GM23248 (cell line): ENCODE measurements at regions not wholly inside any gene's neighbourhood (a gene's known extent, or its start where the extent isn't known, plus 50 kb on each side); places are given as distances from the start of the nearest gene placed in this dataset.

ENCODE experiments used
- DNase-seq: peaks from one replicate; pipeline ENCODE4 v3.0.0-alpha.2; 2015
- H2AFZ ChIP-seq: fragments of 200-600 bp; sonication (generic); 2 replicates; pipeline ENCODE4 v1.6.1; 2016; ENCODE audit warnings: antibody characterized with exemption
- H3F3A ChIP-seq: fragments of 200-600 bp; sonication (generic); 2 replicates; pipeline ENCODE4 v1.6.1; 2016; ENCODE audit warnings: mild to moderate bottlenecking, antibody characterized with exemption, mixed run types; ENCODE audit not compliant: insufficient read depth
- H3K27ac ChIP-seq: fragments of 200-600 bp; sonication (generic); 2 replicates; pipeline ENCODE4 v1.5.1; 2016; ENCODE audit warnings: mild to moderate bottlenecking
- H3K27me3 ChIP-seq: fragments of 200-600 bp; sonication (generic); replicated peaks from 2 replicates; pipeline ENCODE4 v1.6.1; 2016; ENCODE audit warnings: mild to moderate bottlenecking; ENCODE audit not compliant: insufficient read depth
- H3K36me3 ChIP-seq: fragments of 200-600 bp; sonication (generic); 2 replicates; pipeline ENCODE4 v1.6.1; 2016; ENCODE audit warnings: low read depth, mild to moderate bottlenecking
- H3K4me1 ChIP-seq: fragments of 200-600 bp; sonication (generic); 2 replicates; pipeline ENCODE4 v1.6.1; 2016; ENCODE audit warnings: mild to moderate bottlenecking; ENCODE audit not compliant: insufficient read depth
- H3K4me2 ChIP-seq: fragments of 200-600 bp; sonication (generic); one replicate; pipeline ENCODE4 v1.6.1; 2016; ENCODE audit warnings: mild to moderate bottlenecking; ENCODE audit not compliant: unreplicated experiment
- H3K4me3 ChIP-seq: fragments of 200-600 bp; sonication (generic); 2 replicates; pipeline ENCODE4 v1.5.1; 2016; ENCODE audit warnings: mild to moderate bottlenecking
- H3K79me2 ChIP-seq: fragments of 200-600 bp; sonication (generic); 2 replicates; pipeline ENCODE4 v1.6.1; 2016; ENCODE audit warnings: mild to moderate bottlenecking; ENCODE audit not compliant: insufficient read depth
- H3K9ac ChIP-seq: fragments of 200-600 bp; sonication (generic); 2 replicates; pipeline ENCODE4 v1.6.1; 2016; ENCODE audit warnings: mild to moderate bottlenecking
- H3K9me2 ChIP-seq: fragments of 200-600 bp; sonication (generic); 2 replicates; pipeline ENCODE4 v1.6.1; 2016; ENCODE audit warnings: mixed run types, mild to moderate bottlenecking, moderate library complexity; ENCODE audit not compliant: insufficient read depth
- H3K9me3 ChIP-seq: fragments of 200-600 bp; sonication (generic); one replicate; pipeline ENCODE4 v1.6.1; 2017; ENCODE audit warnings: low read depth
- H4K20me1 ChIP-seq: fragments of 200-600 bp; sonication (generic); 2 replicates; pipeline ENCODE4 v1.6.0; 2016; ENCODE audit not compliant: insufficient read depth
- EZH2 ChIP-seq: fragments of 200-600 bp; sonication (generic); IDR thresholded peaks from 2 replicates; pipeline ENCODE4 v1.6.1; 2018; ENCODE audit warnings: antibody characterized with exemption, mild to moderate bottlenecking; ENCODE audit not compliant: insufficient read depth, poor library complexity, severe bottlenecking
- EZH2phosphoT487 ChIP-seq: fragments of 200-600 bp; sonication (generic); IDR thresholded peaks from 2 replicates; pipeline ENCODE4 v1.6.1; 2018; ENCODE audit warnings: antibody characterized with exemption, moderate library complexity, mild to moderate bottlenecking, low read depth; ENCODE audit not compliant: insufficient read depth
- WGBS, 2 experiments: methylation state at CpG; one replicate each; pipeline ENCODE4 v1.1.6; 2015 to 2017; ENCODE audit warnings: low lambda C conversion rate in 2 of 2, low coverage in 1 of 2; ENCODE audit errors: missing lambda C conversion rate in 2 of 2; 5-methylcytosine and 5-hydroxymethylcytosine counted together
- in situ Hi-C: fragments of 300-500 bp; cut with MboI; formaldehyde crosslinking; loops from 2 replicates; pipeline ENCODE4 v1.15.0; 2020

- no peak overlapping the region for H3K9ac ChIP-seq
- in situ Hi-C loops, result no loop called here
- H3K4me3 ChIP-seq, result no peak overlapping the region
- peaks cover 10% of the 10 kb centered on the region for H3K4me1 ChIP-seq
- H3K79me2 ChIP-seq, result no peaks in the 10 kb centered on the region
- H3K4me2 ChIP-seq, result no peak overlapping the region
- H4K20me1 ChIP-seq, result no peaks in the 10 kb centered on the region
- H3K27ac ChIP-seq, result no peak overlapping the region
- H3K36me3 ChIP-seq, result no peaks in the 10 kb centered on the region
- WGBS, 2 experiments, result 85 to 94% methylated on average over 7 of the region's 7 CpGs
- DNase-seq, result no peak
- H3F3A ChIP-seq, result no peaks in the 10 kb centered on the region
- no peaks in the 10 kb centered on the region for H3K27me3 ChIP-seq
- H2AFZ ChIP-seq, result no peak overlapping the region
- H3K9me2 ChIP-seq, result no peaks in the 10 kb centered on the region
- TF ChIP-seq EZH2 (no peak), EZH2phosphoT487 (no peak)
- no peaks in the 10 kb centered on the region for H3K9me3 ChIP-seq
Measured at GRCh38 chr20:19922716-19923115, 94.4 kb upstream of the NAA20 start.

GRCh38 chr20:19923762-19924161 lies 93.4 kb upstream of the NAA20 start:
- no peak overlapping the region for H3K4me3 ChIP-seq
- no peak overlapping the region for H3K27ac ChIP-seq
- no peaks in the 10 kb centered on the region for H3K27me3 ChIP-seq
- H3K9me3 ChIP-seq, result no peaks in the 10 kb centered on the region
- H3F3A ChIP-seq, result no peaks in the 10 kb centered on the region
- no peaks in the 10 kb centered on the region for H3K9me2 ChIP-seq
- no peaks in the 10 kb centered on the region for H3K36me3 ChIP-seq
- H3K4me2 ChIP-seq, result no peak overlapping the region
- no peak overlapping the region for H2AFZ ChIP-seq
- in situ Hi-C loops, result no loop called here
- no peak for DNase-seq
- TF ChIP-seq EZH2phosphoT487 (no peak), EZH2 (no peak)
- H3K9ac ChIP-seq, result no peak overlapping the region
- no peaks in the 10 kb centered on the region for H4K20me1 ChIP-seq
- peaks cover 10% of the 10 kb centered on the region for H3K4me1 ChIP-seq
- 55 to 57% methylated on average over 2 to 3 of the region's 3 CpGs for WGBS, 2 experiments
- no peaks in the 10 kb centered on the region for H3K79me2 ChIP-seq

DNA sequence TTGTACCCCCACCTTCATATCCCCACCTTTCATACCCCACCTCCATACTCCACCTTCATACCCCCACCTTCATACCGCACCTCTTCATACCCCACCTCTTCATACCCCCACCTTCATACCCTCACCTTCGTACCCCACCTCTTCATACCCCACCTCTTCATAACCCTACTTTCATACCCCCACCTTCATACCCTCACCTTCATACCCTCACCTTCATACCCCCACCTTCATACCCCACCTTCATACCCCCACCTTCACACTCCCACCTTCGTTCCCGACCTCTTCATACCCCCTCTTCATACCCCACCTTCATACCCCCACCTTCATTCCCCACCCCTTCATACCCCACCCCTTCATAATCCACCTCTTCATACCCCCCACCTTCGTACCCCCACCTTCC lies 92.9 kb upstream of the NAA20 start:
- H3K9ac ChIP-seq, result no peak overlapping the region
- in situ Hi-C loops, result no loop called here
- DNase-seq, result no peak
- H3K27ac ChIP-seq, result no peak overlapping the region
- TF ChIP-seq EZH2phosphoT487, result no peak
- no peak for TF ChIP-seq EZH2
- 40 to 75% methylated on average over 1 to 5 of the region's 5 CpGs for WGBS, 2 experiments
- peaks cover 10% of the 10 kb centered on the region for H3K4me1 ChIP-seq
- H3K9me2 ChIP-seq, result no peaks in the 10 kb centered on the region
- no peak overlapping the region for H2AFZ ChIP-seq
- no peak overlapping the region for H3K4me2 ChIP-seq
- H3K9me3 ChIP-seq, result no peaks in the 10 kb centered on the region
- no peaks in the 10 kb centered on the region for H3K36me3 ChIP-seq
- H3F3A ChIP-seq, result no peaks in the 10 kb centered on the region
- H3K79me2 ChIP-seq, result no peaks in the 10 kb centered on the region
- H3K4me3 ChIP-seq, result no peak overlapping the region
- H4K20me1 ChIP-seq, result no peaks in the 10 kb centered on the region
- H3K27me3 ChIP-seq, result no peaks in the 10 kb centered on the region

- Histone ChIP-seq H3K9me3 (no peaks in the 10 kb centered on the region), H3K4me3 (no peak overlapping the region), H3K79me2 (no peaks in the 10 kb centered on the region), H3F3A (peaks cover 4% of the 10 kb centered on the region; the same call in 1 of the 2 replicates), H4K20me1 (no peaks in the 10 kb centered on the region), H3K9me2 (no peaks in the 10 kb centered on the region), H3K27me3 (no peaks in the 10 kb centered on the region), H3K4me1 (peaks cover 1% of the 10 kb centered on the region), H3K9ac (no peak overlapping the region), H3K27ac (no peak overlapping the region), H3K4me2 (no peak overlapping the region), H3K36me3 (no peaks in the 10 kb centered on the region), H2AFZ (no peak overlapping the region)
- TF ChIP-seq EZH2phosphoT487 (no peak), EZH2 (no peak)
- in situ Hi-C loops, result no loop called here
- DNase-seq, result no peak
- WGBS, 2 experiments, result 73 to 85% methylated on average over 4 of the region's 4 CpGs
Measured at GRCh38 chr20:19926591-19926990, 90.6 kb upstream of the NAA20 start.
